WTC11 (cell line): ENCODE measurements at regions not wholly inside any gene's neighbourhood (a gene's known extent, or its start where the extent isn't known, plus 50 kb on each side); places are given as distances from the start of the nearest gene placed in this dataset.

Source experiments
- ATAC-seq: fragments of 200-7000 bp; cut with Tn5 transposase; 2 replicates; pipeline ENCODE4 v1.10.0; 2021; ENCODE audit warnings: mild to moderate bottlenecking, moderate library complexity
- CTCF ChIA-PET: fragments of 300-600 bp; sonication (Branson Sonifier 250); formaldehyde crosslinking; loops from one replicate; lab custom pipeline; 2021; ENCODE audit warnings: antibody characterized with exemption; lab: Charles Lee
- POLR2A ChIA-PET: fragments of 350-600 bp; sonication (Branson Sonifier 250); formaldehyde crosslinking; loops from one replicate; lab custom pipeline; 2021; ENCODE audit warnings: antibody characterized with exemption; lab: Charles Lee
- DNase-seq: peaks from one replicate; pipeline ENCODE4 v3.0.0; 2021; ENCODE audit warnings: low spot score
- H3K27ac Mint-ChIP-seq: 2 replicates; pipeline ENCODE4 v1.8.0; 2021; ENCODE audit warnings: mixed read lengths
- H3K27me3 Mint-ChIP-seq: 2 replicates; pipeline ENCODE4 v1.8.0; 2021; ENCODE audit warnings: low read depth, mild to moderate bottlenecking, moderate library complexity, mixed read lengths
- H3K36me3 Mint-ChIP-seq: 2 replicates; pipeline ENCODE4 v1.8.0; 2021; ENCODE audit warnings: mixed read lengths
- H3K4me1 Mint-ChIP-seq: 2 replicates; pipeline ENCODE4 v1.8.0; 2022; ENCODE audit warnings: mixed read lengths
- H3K4me3 Mint-ChIP-seq: 2 replicates; pipeline ENCODE4 v1.8.0; 2021; ENCODE audit warnings: mild to moderate bottlenecking, moderate library complexity, mixed read lengths
- H3K9me3 Mint-ChIP-seq: 2 replicates; pipeline ENCODE4 v1.8.0; 2021; ENCODE audit warnings: mixed read lengths
- CREM ChIP-seq: sonication (generic); formaldehyde crosslinking; IDR thresholded peaks from 2 replicates; pipeline ENCODE4 v1.8.1; 2022; ENCODE audit warnings: mild to moderate bottlenecking, missing genetic modification reagents, moderate library complexity
- ELF4 ChIP-seq: sonication (generic); formaldehyde crosslinking; IDR thresholded peaks from 2 replicates; pipeline ENCODE4 v1.8.1; 2022; ENCODE audit warnings: low read depth, mild to moderate bottlenecking, moderate library complexity, missing genetic modification reagents
- ESRRA ChIP-seq: sonication (generic); formaldehyde crosslinking; IDR thresholded peaks from 2 replicates; pipeline ENCODE4 v1.8.1; 2022; ENCODE audit warnings: mild to moderate bottlenecking, missing genetic modification reagents, borderline replicate concordance
- GTF2I ChIP-seq: fragments of 250-450 bp; sonication (Bioruptor Pico); conservative IDR thresholded peaks from 2 replicates; pipeline ENCODE4 v1.4.0; 2021; ENCODE audit warnings: mild to moderate bottlenecking
- JUN ChIP-seq: sonication (generic); formaldehyde crosslinking; IDR thresholded peaks from 2 replicates; pipeline ENCODE4 v1.8.0; 2023; ENCODE audit warnings: mild to moderate bottlenecking, missing genetic modification reagents
- KAT7 ChIP-seq: sonication (generic); formaldehyde crosslinking; IDR thresholded peaks from 2 replicates; pipeline ENCODE4 v1.8.1; 2023; ENCODE audit warnings: missing genetic modification reagents, mild to moderate bottlenecking, borderline replicate concordance
- NFYB ChIP-seq: sonication (generic); formaldehyde crosslinking; conservative IDR thresholded peaks from 2 replicates; pipeline ENCODE4 v1.8.0; 2022; ENCODE audit warnings: low read depth, missing genetic modification reagents
- NR1H2 ChIP-seq: sonication (generic); formaldehyde crosslinking; IDR thresholded peaks from 2 replicates; pipeline ENCODE4 v1.9.0; 2021; ENCODE audit warnings: mild to moderate bottlenecking, moderate library complexity, missing genetic modification reagents
- NR3C1 ChIP-seq: sonication (generic); formaldehyde crosslinking; conservative IDR thresholded peaks from 2 replicates; pipeline ENCODE4 v1.8.1; 2023; ENCODE audit warnings: low read depth, mild to moderate bottlenecking, missing genetic modification reagents
- OVOL2 ChIP-seq: fragments of 250-450 bp; sonication (Bioruptor Pico); IDR thresholded peaks from 2 replicates; pipeline ENCODE4 v1.9.0; 2021; ENCODE audit warnings: mild to moderate bottlenecking, borderline replicate concordance
- RORB ChIP-seq: fragments of 250-450 bp; sonication (Bioruptor Pico); IDR thresholded peaks from 2 replicates; pipeline ENCODE4 v1.9.0; 2021; ENCODE audit warnings: mild to moderate bottlenecking
- TCF7 ChIP-seq: sonication (generic); formaldehyde crosslinking; IDR thresholded peaks from 2 replicates; pipeline ENCODE4 v1.8.0; 2022; ENCODE audit warnings: mild to moderate bottlenecking, low read depth, missing genetic modification reagents, moderate library complexity
- TP53 ChIP-seq: sonication (generic); formaldehyde crosslinking; IDR thresholded peaks from 2 replicates; pipeline ENCODE4 v1.8.1; 2023; ENCODE audit warnings: mild to moderate bottlenecking, missing genetic modification reagents
- ZBTB21 ChIP-seq: sonication (generic); formaldehyde crosslinking; IDR thresholded peaks from 2 replicates; pipeline ENCODE4 v1.8.1; 2023; ENCODE audit warnings: mild to moderate bottlenecking, missing genetic modification reagents, borderline replicate concordance
- ZNF138 ChIP-seq: sonication (generic); formaldehyde crosslinking; conservative IDR thresholded peaks from 2 replicates; pipeline ENCODE4 v1.8.1; 2022; ENCODE audit warnings: mild to moderate bottlenecking, moderate library complexity, missing genetic modification reagents
- ZNF232 ChIP-seq: sonication (generic); formaldehyde crosslinking; IDR thresholded peaks from 2 replicates; pipeline ENCODE4 v1.8.0; 2022; ENCODE audit warnings: mild to moderate bottlenecking, missing genetic modification reagents
- ZNF263 ChIP-seq: sonication (generic); formaldehyde crosslinking; IDR thresholded peaks from 2 replicates; pipeline ENCODE4 v1.8.1; 2022; ENCODE audit warnings: low read depth, mild to moderate bottlenecking, moderate library complexity, missing genetic modification reagents
- ZNF671 ChIP-seq: fragments of 250-450 bp; sonication (Bioruptor Pico); IDR thresholded peaks from 2 replicates; pipeline ENCODE4 v1.8.0; 2021; ENCODE audit warnings: mild to moderate bottlenecking
- TF ChIP-seq, protein P1 (sequence below): fragments of 250-450 bp; sonication (Bioruptor Pico); IDR thresholded peaks from 2 replicates; pipeline ENCODE4 v1.9.0; 2021; ENCODE audit warnings: moderate library complexity, mild to moderate bottlenecking, inconsistent platforms, borderline replicate concordance
- TF ChIP-seq, protein P2 (sequence below): sonication (generic); formaldehyde crosslinking; IDR thresholded peaks from 2 replicates; pipeline ENCODE4 v1.8.1; 2022; ENCODE audit warnings: low read depth, mild to moderate bottlenecking, moderate library complexity, missing genetic modification reagents, borderline replicate concordance
- TF ChIP-seq, protein P3 (sequence below): fragments of 250-450 bp; sonication (Bioruptor Pico); IDR thresholded peaks from 2 replicates; pipeline ENCODE4 v1.9.0; 2021; ENCODE audit warnings: mild to moderate bottlenecking
- TF ChIP-seq, protein P4 (sequence below): sonication (generic); formaldehyde crosslinking; IDR thresholded peaks from 2 replicates; pipeline ENCODE4 v1.8.1; 2023; ENCODE audit warnings: mild to moderate bottlenecking, missing genetic modification reagents, moderate library complexity
- TF ChIP-seq, protein P5 (sequence below): sonication (generic); formaldehyde crosslinking; IDR thresholded peaks from 2 replicates; pipeline ENCODE4 v1.8.1; 2023; ENCODE audit warnings: mild to moderate bottlenecking, missing genetic modification reagents

DNA sequence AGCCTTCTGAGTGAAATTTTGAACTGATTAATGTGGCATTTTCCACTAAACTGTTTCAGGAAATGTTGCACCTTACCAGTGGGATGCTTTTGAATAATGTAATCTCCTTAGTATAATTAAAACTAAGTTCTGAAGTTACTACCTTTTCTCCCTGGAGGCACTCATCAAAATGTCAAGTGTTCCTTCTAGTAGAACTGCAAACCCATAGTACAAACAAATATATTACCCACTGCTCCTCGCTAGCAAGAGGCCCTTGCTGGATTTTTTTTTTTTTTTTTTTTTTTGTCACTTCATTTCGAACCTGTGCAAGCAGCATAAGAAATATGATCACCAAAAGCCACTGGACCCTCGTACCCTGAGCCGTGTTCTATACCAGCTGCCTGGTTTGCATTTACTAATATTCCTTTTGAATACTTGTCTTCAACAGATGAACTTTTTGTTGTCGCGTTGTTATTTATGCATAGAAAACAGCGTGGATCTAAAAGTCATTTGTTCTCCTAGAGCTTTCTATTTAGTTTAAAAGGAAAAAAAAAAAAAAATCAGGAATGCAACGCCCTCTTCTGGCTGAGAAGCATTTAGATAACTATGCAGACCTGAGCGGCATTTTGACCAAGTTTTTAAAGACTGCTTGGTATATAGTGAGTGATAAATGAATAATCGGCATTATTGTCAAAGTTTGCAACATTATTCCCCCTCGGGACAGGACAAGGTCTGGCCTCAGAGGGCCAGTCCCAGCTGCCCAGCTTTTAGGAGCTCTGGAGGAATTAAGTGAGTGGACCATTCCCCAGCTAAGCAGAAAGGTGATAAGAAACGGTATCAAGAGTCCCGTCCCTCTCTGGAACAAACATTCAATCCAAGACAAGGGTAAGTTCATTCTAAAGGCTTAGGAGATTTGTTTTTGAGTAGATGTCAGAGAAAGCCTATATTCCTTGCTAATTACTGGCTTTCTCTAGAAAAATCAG, 162.5 kb upstream of the KIF2A start (continued):
- TF ChIP-seq ESRRA (CRISPR knock-in tag): no peak

DNA sequence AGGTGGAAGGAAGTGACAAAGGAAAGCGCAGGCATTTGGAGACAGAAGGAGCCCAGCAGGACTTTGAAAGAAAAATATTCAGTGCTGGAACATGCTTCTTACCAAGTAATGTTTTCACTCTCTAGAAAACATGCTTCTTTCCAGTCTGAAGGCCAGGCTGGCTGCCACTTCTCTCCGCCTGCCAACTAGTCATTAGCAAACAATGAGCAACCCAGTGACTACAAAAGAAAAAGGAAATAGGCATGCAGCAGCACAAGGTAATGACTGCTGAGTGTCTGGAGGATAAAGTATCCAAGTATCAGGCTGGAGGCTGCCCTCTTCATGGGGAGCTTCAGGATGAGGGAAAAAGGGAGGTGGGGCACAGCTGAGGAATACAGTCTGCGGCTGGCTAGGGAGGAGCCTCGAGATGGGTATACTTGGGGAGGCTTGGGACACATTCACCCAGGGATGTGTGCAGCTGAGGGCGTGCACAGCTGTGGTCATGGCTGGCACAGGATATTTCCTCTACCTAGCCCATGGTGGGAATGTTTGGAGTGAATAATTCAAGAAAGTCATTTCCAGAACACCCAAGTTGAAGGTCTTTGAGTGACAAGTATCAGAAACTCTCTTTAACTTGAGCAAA, 161.5 kb upstream of the KIF2A start:
- H3K27me3 Mint-ChIP-seq: peaks cover 3% of the 10 kb centered on the region; the same call in 1 of the 2 replicates
- H3K9me3 Mint-ChIP-seq: peaks cover 13% of the 10 kb centered on the region
- peaks cover 29% of the 10 kb centered on the region for H3K4me1 Mint-ChIP-seq
- POLR2A ChIA-PET: no interaction called here
- H3K4me3 Mint-ChIP-seq: no peak overlapping the region
- H3K27ac Mint-ChIP-seq: no peak overlapping the region
- ATAC-seq (peak; percentile 47; the same call in 1 of the 2 replicates), DNase-seq (no peak)
- TF ChIP-seq NFYB (CRISPR knock-in tag) (no peak), NR3C1 (CRISPR knock-in tag) (no peak), ELF4 (no peak), OVOL2 (CRISPR knock-in tag) (no peak), ZNF263 (no peak), TCF7 (CRISPR knock-in tag) (no peak), JUN (CRISPR knock-in tag) (no peak), NR1H2 (CRISPR knock-in tag) (no peak)
- TF ChIP-seq, protein P1, sequence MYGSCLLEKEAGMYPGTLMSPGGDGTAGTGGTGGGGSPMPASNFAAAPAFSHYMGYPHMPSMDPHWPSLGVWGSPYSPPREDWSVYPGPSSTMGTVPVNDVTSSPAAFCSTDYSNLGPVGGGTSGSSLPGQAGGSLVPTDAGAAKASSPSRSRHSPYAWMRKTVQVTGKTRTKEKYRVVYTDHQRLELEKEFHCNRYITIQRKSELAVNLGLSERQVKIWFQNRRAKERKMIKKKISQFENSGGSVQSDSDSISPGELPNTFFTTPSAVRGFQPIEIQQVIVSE (CRISPR knock-in tag): no peak
- TF ChIP-seq, protein P2, sequence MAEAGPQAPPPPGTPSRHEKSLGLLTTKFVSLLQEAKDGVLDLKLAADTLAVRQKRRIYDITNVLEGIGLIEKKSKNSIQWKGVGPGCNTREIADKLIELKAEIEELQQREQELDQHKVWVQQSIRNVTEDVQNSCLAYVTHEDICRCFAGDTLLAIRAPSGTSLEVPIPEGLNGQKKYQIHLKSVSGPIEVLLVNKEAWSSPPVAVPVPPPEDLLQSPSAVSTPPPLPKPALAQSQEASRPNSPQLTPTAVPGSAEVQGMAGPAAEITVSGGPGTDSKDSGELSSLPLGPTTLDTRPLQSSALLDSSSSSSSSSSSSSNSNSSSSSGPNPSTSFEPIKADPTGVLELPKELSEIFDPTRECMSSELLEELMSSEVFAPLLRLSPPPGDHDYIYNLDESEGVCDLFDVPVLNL (CRISPR knock-in tag): no peak
- H3K36me3 Mint-ChIP-seq: peaks cover 8% of the 10 kb centered on the region
- CTCF ChIA-PET: interaction anchor here (1.2 to 1.9 kb wide), 11 partner anchors 14 to 1292 kb away, joined by 3 to 14 read pairs (median 5); no protein-coding TSS in a partner anchor

DNA sequence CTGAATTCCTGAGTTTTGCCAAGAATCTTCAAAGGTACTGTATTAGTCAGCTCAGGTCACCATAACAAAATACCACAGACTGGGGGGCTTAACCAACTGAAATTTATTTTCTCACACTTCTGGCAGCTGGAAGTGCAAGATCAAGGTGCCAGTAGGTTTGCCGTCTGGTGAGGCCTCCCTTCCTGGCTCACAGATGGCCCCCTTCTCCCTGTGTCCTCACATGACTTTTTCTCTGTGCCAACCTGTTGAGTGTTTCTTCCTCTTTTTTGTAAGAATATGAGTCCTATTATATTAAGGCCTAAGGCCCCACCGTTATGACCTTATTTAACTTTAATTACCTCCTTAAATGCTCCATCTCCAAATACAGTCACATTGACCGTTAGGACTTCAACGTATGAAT, 156.1 kb upstream of the KIF2A start:
- Mint-ChIP-seq H3K27ac (no peak overlapping the region), H3K4me1 (no peaks in the 10 kb centered on the region), H3K9me3 (peaks cover 26% of the 10 kb centered on the region), H3K36me3 (peaks cover 19% of the 10 kb centered on the region), H3K4me3 (no peak overlapping the region), H3K27me3 (peaks cover 3% of the 10 kb centered on the region)
- ATAC-seq: no peak
- ChIA-PET CTCF (no interaction called here), POLR2A (no interaction called here)
- no peak for DNase-seq
- no peak for TF ChIP-seq JUN (CRISPR knock-in tag)
- no peak for TF ChIP-seq RORB (CRISPR knock-in tag)
- no peak for TF ChIP-seq KAT7 (CRISPR knock-in tag)
- TF ChIP-seq, protein P3, sequence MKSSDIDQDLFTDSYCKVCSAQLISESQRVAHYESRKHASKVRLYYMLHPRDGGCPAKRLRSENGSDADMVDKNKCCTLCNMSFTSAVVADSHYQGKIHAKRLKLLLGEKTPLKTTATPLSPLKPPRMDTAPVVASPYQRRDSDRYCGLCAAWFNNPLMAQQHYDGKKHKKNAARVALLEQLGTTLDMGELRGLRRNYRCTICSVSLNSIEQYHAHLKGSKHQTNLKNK (CRISPR knock-in tag): no peak
- no peak for TF ChIP-seq GTF2I (CRISPR knock-in tag)
- no peak for TF ChIP-seq ZBTB21
- TF ChIP-seq, protein P2 (CRISPR knock-in tag): no peak
- TF ChIP-seq, protein P4, sequence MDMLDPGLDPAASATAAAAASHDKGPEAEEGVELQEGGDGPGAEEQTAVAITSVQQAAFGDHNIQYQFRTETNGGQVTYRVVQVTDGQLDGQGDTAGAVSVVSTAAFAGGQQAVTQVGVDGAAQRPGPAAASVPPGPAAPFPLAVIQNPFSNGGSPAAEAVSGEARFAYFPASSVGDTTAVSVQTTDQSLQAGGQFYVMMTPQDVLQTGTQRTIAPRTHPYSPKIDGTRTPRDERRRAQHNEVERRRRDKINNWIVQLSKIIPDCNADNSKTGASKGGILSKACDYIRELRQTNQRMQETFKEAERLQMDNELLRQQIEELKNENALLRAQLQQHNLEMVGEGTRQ (CRISPR knock-in tag): no peak
- TF ChIP-seq ZNF671 (CRISPR knock-in tag): no peak
- TF ChIP-seq TP53 (CRISPR knock-in tag): no peak
- TF ChIP-seq, protein P5, sequence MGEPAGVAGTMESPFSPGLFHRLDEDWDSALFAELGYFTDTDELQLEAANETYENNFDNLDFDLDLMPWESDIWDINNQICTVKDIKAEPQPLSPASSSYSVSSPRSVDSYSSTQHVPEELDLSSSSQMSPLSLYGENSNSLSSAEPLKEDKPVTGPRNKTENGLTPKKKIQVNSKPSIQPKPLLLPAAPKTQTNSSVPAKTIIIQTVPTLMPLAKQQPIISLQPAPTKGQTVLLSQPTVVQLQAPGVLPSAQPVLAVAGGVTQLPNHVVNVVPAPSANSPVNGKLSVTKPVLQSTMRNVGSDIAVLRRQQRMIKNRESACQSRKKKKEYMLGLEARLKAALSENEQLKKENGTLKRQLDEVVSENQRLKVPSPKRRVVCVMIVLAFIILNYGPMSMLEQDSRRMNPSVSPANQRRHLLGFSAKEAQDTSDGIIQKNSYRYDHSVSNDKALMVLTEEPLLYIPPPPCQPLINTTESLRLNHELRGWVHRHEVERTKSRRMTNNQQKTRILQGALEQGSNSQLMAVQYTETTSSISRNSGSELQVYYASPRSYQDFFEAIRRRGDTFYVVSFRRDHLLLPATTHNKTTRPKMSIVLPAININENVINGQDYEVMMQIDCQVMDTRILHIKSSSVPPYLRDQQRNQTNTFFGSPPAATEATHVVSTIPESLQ: no peak
- TF ChIP-seq ZNF232: no peak
- TF ChIP-seq CREM (CRISPR knock-in tag): no peak
- TF ChIP-seq ZNF138 (CRISPR knock-in tag): no peak
